GM12865 (cell line): ENCODE measurements at regions not wholly inside any gene's neighbourhood (a gene's known extent, or its start where the extent isn't known, plus 50 kb on each side); places are given as distances from the start of the nearest gene placed in this dataset.
"Not testable (repeated sequence)": the region's sequence is repeated elsewhere in the genome, so short reads cannot be mapped to it uniquely, and the experiment has no call there.

Experiments used
- DNase-seq: peaks from one replicate; pipeline ENCODE4 v3.0.0; 2010; ENCODE audit warnings: low read depth
- H3K4me3 ChIP-seq: 2 replicates; pipeline ENCODE4 v1.5.1; 2011; ENCODE audit warnings: mild to moderate bottlenecking, low read depth, low read length, control low read depth
- CTCF ChIP-seq: IDR thresholded peaks from 2 replicates; pipeline ENCODE4 v1.5.1; 2011; ENCODE audit warnings: low read length, control low read depth, low read depth, inconsistent platforms; ENCODE audit not compliant: insufficient read depth; ENCODE audit errors: missing control alignments

- no peak for DNase-seq
- TF ChIP-seq CTCF: no peak
- H3K4me3 ChIP-seq: no peak overlapping the region
Measured at GRCh38 chr4:33493231-33493630, 2751.1 kb downstream of the ARAP2 start.

- DNase-seq: no peak
- H3K4me3 ChIP-seq: no peak overlapping the region
- no peak for TF ChIP-seq CTCF
Measured at GRCh38 chr4:33494150-33494549, 2750.2 kb downstream of the ARAP2 start.

GRCh38 chr4:33501587-33501986, 2742.7 kb downstream of the ARAP2 start:
- not testable (repeated sequence) for DNase-seq, H3K4me3 ChIP-seq

GRCh38 chr4:33512397-33512796, 2731.9 kb downstream of the ARAP2 start:
- peak; percentile 0 for DNase-seq
- TF ChIP-seq CTCF: no peak
- no peak overlapping the region for H3K4me3 ChIP-seq

GRCh38 chr4:33518856-33519255, 2725.5 kb downstream of the ARAP2 start:
- no peak for TF ChIP-seq CTCF
- H3K4me3 ChIP-seq: no peak overlapping the region
- no peak for DNase-seq

- no peak for TF ChIP-seq CTCF
- no peak for DNase-seq
- no peak overlapping the region for H3K4me3 ChIP-seq
Measured at GRCh38 chr4:33532821-33533220, 2711.5 kb downstream of the ARAP2 start.

- DNase-seq: no peak
- TF ChIP-seq CTCF: no peak
Measured at GRCh38 chr4:33536898-33537297, 2707.4 kb downstream of the ARAP2 start.

GRCh38 chr4:33537527-33537926, 2706.8 kb downstream of the ARAP2 start:
- no peak for DNase-seq
- TF ChIP-seq CTCF: no peak
- no peak overlapping the region for H3K4me3 ChIP-seq

More at GRCh38 chr4:33536898-33537297, 2707.4 kb downstream of the ARAP2 start:
- no peak overlapping the region for H3K4me3 ChIP-seq
